Endothelial cell of hepatic sinusoid (primary cell): ENCODE measurements at regions not wholly inside any gene's neighbourhood (a gene's known extent, or its start where the extent isn't known, plus 50 kb on each side); places are given as distances from the start of the nearest gene placed in this dataset.

Source experiments
- in situ Hi-C: cut with HindIII; loops from 2 replicates; pipeline ENCODE4 v1.10.0; 2017; ENCODE audit warnings: low sequenced_read_pairs

GRCh38 chr7:106795877-106796231 is 69.2 kb upstream of the PIK3CG start:
- in situ Hi-C loops: loop anchor here (25.0 kb wide), 1 partner anchor 366 kb away; the partner anchor contains the start of gene HBP1

DNA sequence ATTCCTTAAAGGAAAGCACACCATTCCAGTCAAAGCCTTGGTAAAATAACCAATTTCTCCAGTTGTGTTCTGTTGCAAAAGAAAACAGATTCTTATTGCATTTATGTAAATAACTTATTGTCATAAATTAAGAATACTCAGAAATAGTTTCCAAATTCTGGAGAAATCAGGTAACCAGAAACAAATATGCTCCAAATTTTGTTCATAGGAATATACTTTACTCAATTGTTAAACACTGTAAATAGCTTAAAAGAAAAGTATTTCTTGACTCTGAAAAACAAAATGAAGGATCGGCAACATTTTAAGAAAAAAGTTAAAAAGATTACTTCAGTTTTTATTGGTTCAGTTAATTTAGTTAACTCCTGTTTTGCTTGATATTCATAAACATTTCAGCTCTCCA is 67.1 kb upstream of the PIK3CG start:
- in situ Hi-C loops: loop anchor here (25.0 kb wide), 1 partner anchor 364 kb away; the partner anchor contains the start of gene HBP1

GRCh38 chr7:106802589-106802988 is 62.5 kb upstream of the PIK3CG start:
- in situ Hi-C loops: no loop called here

DNA sequence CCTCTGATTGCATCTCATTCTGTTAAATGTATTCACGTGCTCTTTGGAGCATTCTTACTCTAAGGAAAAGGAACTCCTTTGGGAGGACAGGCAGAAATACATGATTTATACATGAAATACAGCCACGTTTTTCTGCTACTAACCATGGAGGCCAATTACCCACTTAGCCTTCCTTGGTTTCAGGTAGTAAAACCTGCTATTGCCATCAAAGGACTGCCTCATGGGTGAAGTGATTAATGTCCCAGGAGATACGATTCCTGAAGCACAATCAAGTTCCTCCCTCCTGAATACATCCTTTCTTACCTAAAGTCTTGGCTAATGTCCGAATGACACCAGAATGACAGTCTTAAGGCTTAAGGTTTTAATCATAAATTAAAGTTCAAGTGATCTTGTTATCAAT is 58.5 kb upstream of the PIK3CG start:
- in situ Hi-C loops: no loop called here

GRCh38 chr7:106807474-106807873 is 57.6 kb upstream of the PIK3CG start:
- in situ Hi-C loops: no loop called here

DNA sequence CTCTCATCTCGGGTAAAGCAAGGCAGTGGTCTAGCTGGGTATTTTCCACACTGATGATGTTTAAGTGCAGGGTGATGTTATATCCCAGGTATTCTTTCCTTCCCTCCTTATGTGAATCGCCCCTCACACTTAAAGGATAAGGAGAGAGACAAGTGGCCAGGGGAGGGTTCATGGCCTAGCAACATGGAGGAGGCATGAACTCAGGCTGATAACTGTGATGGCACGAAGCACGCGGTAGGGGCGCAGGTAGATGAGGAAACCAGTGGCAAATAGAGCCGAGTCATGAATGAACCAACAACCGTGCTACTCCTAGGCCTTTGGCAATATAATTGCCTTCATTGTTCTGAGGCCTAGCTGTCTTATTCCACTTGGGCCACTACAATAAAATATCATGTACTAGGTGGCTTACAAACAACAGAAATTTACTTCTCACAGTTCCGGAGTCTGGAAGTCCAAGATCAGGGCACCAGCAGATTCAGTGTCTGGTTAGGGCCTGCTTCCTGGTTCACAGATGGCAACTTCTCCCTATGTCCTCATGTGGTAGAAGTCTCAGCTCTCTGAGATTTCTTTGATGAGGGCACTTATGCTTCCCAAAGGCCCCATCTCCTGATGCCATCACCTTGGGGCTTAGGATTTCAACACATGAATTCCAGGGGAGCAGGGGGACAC is 56.0 kb upstream of the PIK3CG start:
- in situ Hi-C loops: no loop called here

GRCh38 chr7:106811472-106811871 is 53.6 kb upstream of the PIK3CG start:
- in situ Hi-C loops: loop anchor here (5.0 kb wide), 1 partner anchor 101 kb away; no protein-coding TSS in a partner anchor

- in situ Hi-C loops: loop anchor here (5.0 kb wide), 1 partner anchor 100 kb away; no protein-coding TSS in a partner anchor
Observed at GRCh38 chr7:106812027-106812643, 52.9 kb upstream of the PIK3CG start.

- in situ Hi-C loops: loop anchor here (5.0 kb wide), 1 partner anchor 98 kb away; no protein-coding TSS in a partner anchor
Observed at GRCh38 chr7:106813705-106814305, 51.3 kb upstream of the PIK3CG start.

GRCh38 chr7:106814887-106815286 is 50.2 kb upstream of the PIK3CG start:
- in situ Hi-C loops: loop anchor here (5.0 kb wide), 1 partner anchor 97 kb away; no protein-coding TSS in a partner anchor
